Omental fat pad (tissue), 3 donors: ENCODE measurements at regions not wholly inside any gene's neighbourhood (a gene's known extent, or its start where the extent isn't known, plus 50 kb on each side); places are given as distances from the start of the nearest gene placed in this dataset.

Experiments used
- ATAC-seq: fragments of 150-250 bp; one replicate; pipeline ENCODE4 v1.9.1; 2016; ENCODE audit warnings: mild to moderate bottlenecking, moderate library complexity; ENCODE audit not compliant: low FRiP score
- DNase-seq: peaks from one replicate; pipeline ENCODE4 v3.0.0-alpha.2; 2019; ENCODE audit warnings: low spot score
- CTCF ChIP-seq, 3 donors: fragments of 450-650 bp; IDR thresholded peaks; one replicate each; pipeline ENCODE4 v1.5.1; 2016 to 2017; ENCODE audit warnings: antibody characterized with exemption in 3 of 3, mild to moderate bottlenecking in 3 of 3, moderate library complexity in 2 of 3

GRCh38 chr1:55316947-55317662 lies 101.9 kb upstream of the USP24 start:
- DNase-seq, result no peak
- TF ChIP-seq CTCF (IDR thresholded peaks at IDR 0.05), result no peak
- ATAC-seq, result no peak

GRCh38 chr1:55316502-55316901 lies 101.3 kb upstream of the USP24 start:
- ATAC-seq (no peak), DNase-seq (no peak)
- TF ChIP-seq CTCF (IDR thresholded peaks at IDR 0.05), result no peak

GRCh38 chr1:55315552-55315951 lies 100.4 kb upstream of the USP24 start:
- no peak for DNase-seq
- TF ChIP-seq CTCF (IDR thresholded peaks at IDR 0.05), result no peak

GRCh38 chr1:55314740-55315139 lies 99.6 kb upstream of the USP24 start:
- TF ChIP-seq CTCF (IDR thresholded peaks at IDR 0.05), result no peak
- DNase-seq (no peak), ATAC-seq (no peak)

More at GRCh38 chr1:55315552-55315951, 100.4 kb upstream of the USP24 start:
- ATAC-seq, result no peak

- no peak for TF ChIP-seq CTCF (IDR thresholded peaks at IDR 0.05)
- ATAC-seq, result no peak
- DNase-seq, result no peak
Observed at GRCh38 chr1:55313903-55314302, 98.7 kb upstream of the USP24 start.

GRCh38 chr1:55311979-55312378 lies 96.8 kb upstream of the USP24 start:
- no peak for TF ChIP-seq CTCF (IDR thresholded peaks at IDR 0.05)
- ATAC-seq (no peak), DNase-seq (no peak)

- TF ChIP-seq CTCF (IDR thresholded peaks at IDR 0.05), result no peak
- no peak for DNase-seq
- no peak for ATAC-seq
Observed at GRCh38 chr1:55311057-55311641, 96.0 kb upstream of the USP24 start.
